IgD-negative memory B cell (primary cell): ENCODE measurements at regions not wholly inside any gene's neighbourhood (a gene's known extent, or its start where the extent isn't known, plus 50 kb on each side); places are given as distances from the start of the nearest gene placed in this dataset.
A peak's percentile ranks its signal among the peaks of the same experiment; 100 is the strongest.
"Not testable (repeated sequence)": the region's sequence is repeated elsewhere in the genome, so short reads cannot be mapped to it uniquely, and the experiment has no call there.

Source experiments
- H3K27ac Mint-ChIP-seq, 3 donors: one replicate each; pipeline ENCODE4 v1.8.0; 2020 to 2022; ENCODE audit warnings: mild to moderate bottlenecking in 3 of 3, mixed read lengths in 3 of 3, moderate library complexity in 1 of 3
- H3K27me3 Mint-ChIP-seq: one replicate; pipeline ENCODE4 v1.8.0; 2021; ENCODE audit warnings: mixed read lengths
- H3K36me3 Mint-ChIP-seq: one replicate; pipeline ENCODE4 v1.8.0; 2020; ENCODE audit warnings: mild to moderate bottlenecking, mixed read lengths
- H3K4me1 Mint-ChIP-seq, 3 donors: one replicate each; pipeline ENCODE4 v1.8.0; 2020 to 2022; ENCODE audit warnings: mixed read lengths in 3 of 3, mild to moderate bottlenecking in 1 of 3
- H3K4me3 Mint-ChIP-seq, 4 donors: one replicate each; pipeline ENCODE4 v1.8.0; 2020 to 2022; ENCODE audit warnings: mild to moderate bottlenecking in 4 of 4, mixed read lengths in 4 of 4, moderate library complexity in 3 of 4
- H3K9me3 Mint-ChIP-seq, 3 donors: one replicate each; pipeline ENCODE4 v1.8.0; 2020 to 2021; ENCODE audit warnings: mixed read lengths in 3 of 3, mild to moderate bottlenecking in 1 of 3

DNA sequence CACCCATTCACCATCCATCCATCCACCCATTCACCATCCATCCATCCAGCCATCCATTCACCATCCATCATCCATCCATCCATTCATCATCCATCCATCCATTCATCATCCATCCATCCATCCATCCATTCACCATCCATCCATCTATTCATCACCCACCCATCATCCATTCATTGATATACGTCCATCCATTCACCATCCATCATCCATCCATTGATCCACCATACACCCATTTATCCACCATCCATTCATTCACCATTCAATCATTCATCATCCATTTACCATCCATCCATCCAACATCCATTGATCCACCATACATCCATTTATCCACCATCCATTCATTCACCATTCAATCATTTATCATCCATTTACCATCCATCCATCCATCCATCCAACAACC, 111.7 kb downstream of the ABCC12 start:
- no peaks in the 10 kb centered on the region for H3K9me3 Mint-ChIP-seq
- peaks cover 1% of the 10 kb centered on the region for H3K36me3 Mint-ChIP-seq
- peaks cover 0 to 2% (median 0%) of the 10 kb centered on the region in 3 donors for H3K4me1 Mint-ChIP-seq
- no peak overlapping the region for H3K27ac Mint-ChIP-seq
- peaks cover 6% of the 10 kb centered on the region for H3K27me3 Mint-ChIP-seq
- H3K4me3 Mint-ChIP-seq = no peak overlapping the region

- peaks cover 4% of the 10 kb centered on the region for H3K27me3 Mint-ChIP-seq
- H3K36me3 Mint-ChIP-seq = peaks cover 1% of the 10 kb centered on the region
- H3K4me3 Mint-ChIP-seq = no peak overlapping the region
- H3K27ac Mint-ChIP-seq = no peak overlapping the region
- no peaks in the 10 kb centered on the region for H3K9me3 Mint-ChIP-seq
- peaks cover 0 to 2% (median 0%) of the 10 kb centered on the region in 3 donors for H3K4me1 Mint-ChIP-seq
These were observed 113.8 kb downstream of the ABCC12 start for GRCh38 chr16:48041981-48042421.

DNA sequence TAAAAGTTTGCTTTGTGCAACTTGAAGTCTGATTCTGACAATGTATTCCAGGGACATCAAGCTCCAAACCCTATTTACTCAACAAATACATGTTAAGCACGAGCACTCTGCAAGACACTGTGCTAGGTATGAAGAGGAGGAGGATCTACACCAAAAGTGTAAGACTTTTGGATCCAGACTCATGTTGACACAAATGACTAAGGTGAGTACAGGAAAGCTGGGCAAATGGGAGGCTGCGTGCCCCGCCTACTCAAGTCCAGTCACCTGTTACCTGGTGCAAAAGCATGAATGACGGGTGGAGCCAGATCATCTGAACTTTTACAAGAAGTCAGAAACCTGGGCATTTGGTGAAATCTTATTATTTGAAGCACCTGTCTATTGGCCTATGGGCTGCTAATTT, 120.7 kb downstream of the ABCC12 start:
- peaks cover 8% of the 10 kb centered on the region for H3K27me3 Mint-ChIP-seq
- H3K4me1 Mint-ChIP-seq = peaks cover 0 to under 1% (median 0%) of the 10 kb centered on the region in 3 donors
- H3K9me3 Mint-ChIP-seq = peaks cover 0 to 5% (median 3%) of the 10 kb centered on the region in 3 donors
- no peaks in the 10 kb centered on the region for H3K36me3 Mint-ChIP-seq
- no peak overlapping the region for H3K27ac Mint-ChIP-seq
- H3K4me3 Mint-ChIP-seq = no peak overlapping the region

DNA sequence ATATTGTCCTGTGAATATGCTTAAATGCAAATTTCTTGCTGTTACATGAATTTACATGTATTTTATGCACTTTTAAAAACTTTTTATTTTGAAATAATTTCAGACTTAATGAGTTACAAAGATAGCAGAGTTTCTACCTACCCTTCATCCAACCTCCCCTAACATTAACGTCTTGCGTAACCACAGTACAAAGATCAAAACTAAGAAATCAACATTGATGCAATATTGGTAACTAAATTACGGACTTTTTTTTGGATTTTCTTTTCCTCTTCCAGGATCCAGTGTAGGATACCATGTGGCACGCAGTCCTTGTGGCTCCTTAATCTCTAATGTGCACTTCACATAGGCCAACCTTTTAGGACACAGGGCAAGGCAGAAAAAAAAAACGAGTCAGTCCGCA, 124.9 kb downstream of the ABCC12 start:
- H3K36me3 Mint-ChIP-seq = no peaks in the 10 kb centered on the region
- H3K4me3 Mint-ChIP-seq = no peak overlapping the region
- no peaks in the 10 kb centered on the region for H3K4me1 Mint-ChIP-seq
- no peak overlapping the region for H3K27ac Mint-ChIP-seq
- peaks cover 0 to 5% (median 3%) of the 10 kb centered on the region in 3 donors for H3K9me3 Mint-ChIP-seq
- peaks cover 5% of the 10 kb centered on the region for H3K27me3 Mint-ChIP-seq

- H3K36me3 Mint-ChIP-seq = no peaks in the 10 kb centered on the region
- H3K4me1 Mint-ChIP-seq = no peaks in the 10 kb centered on the region
- H3K4me3 Mint-ChIP-seq = no peak overlapping the region
- peaks cover 6% of the 10 kb centered on the region for H3K27me3 Mint-ChIP-seq
- no peak overlapping the region for H3K27ac Mint-ChIP-seq
- H3K9me3 Mint-ChIP-seq = peaks cover 0 to 5% (median 3%) of the 10 kb centered on the region in 3 donors
These were observed 126.0 kb downstream of the ABCC12 start for GRCh38 chr16:48029768-48030167.

GRCh38 chr16:48025359-48025758, 130.4 kb downstream of the ABCC12 start:
- Mint-ChIP-seq H3K4me1 (no peaks in the 10 kb centered on the region), H3K9me3 (peaks cover 0 to 2% (median 0%) of the 10 kb centered on the region in 3 donors), H3K36me3 (no peaks in the 10 kb centered on the region), H3K27ac (no peak overlapping the region), H3K4me3 (no peak overlapping the region), H3K27me3 (peaks cover 11% of the 10 kb centered on the region)

- Mint-ChIP-seq H3K9me3 (peaks cover 0 to 2% (median 0%) of the 10 kb centered on the region in 3 donors), H3K4me1 (no peaks in the 10 kb centered on the region), H3K27ac (no peak overlapping the region), H3K36me3 (no peaks in the 10 kb centered on the region), H3K4me3 (no peak overlapping the region), H3K27me3 (peaks cover 11% of the 10 kb centered on the region)
These were observed 131.8 kb downstream of the ABCC12 start for GRCh38 chr16:48024042-48024441.

DNA sequence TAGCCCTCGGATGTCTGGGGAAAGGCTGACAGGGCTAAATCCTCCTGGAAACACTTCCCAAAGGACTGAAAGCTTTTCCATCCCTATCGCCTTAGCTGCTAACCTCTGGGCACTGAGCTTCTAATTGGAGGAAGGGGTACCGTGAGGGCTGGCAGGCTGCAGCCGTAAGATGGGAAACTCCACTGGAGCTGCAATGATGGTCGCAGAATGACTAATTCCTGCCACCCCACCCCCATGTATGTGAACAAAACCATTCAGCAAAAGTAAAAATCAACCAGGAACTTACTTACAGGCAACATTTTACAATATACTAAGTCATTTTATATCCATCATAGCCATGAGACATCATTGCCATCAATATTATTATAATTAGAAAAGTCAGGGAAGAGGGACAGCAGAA, 133.3 kb downstream of the ABCC12 start:
- peaks cover 11% of the 10 kb centered on the region for H3K27me3 Mint-ChIP-seq
- peaks cover 0 to 2% (median 0%) of the 10 kb centered on the region in 3 donors for H3K9me3 Mint-ChIP-seq
- no peak overlapping the region for H3K4me3 Mint-ChIP-seq
- no peaks in the 10 kb centered on the region for H3K36me3 Mint-ChIP-seq
- H3K4me1 Mint-ChIP-seq = no peaks in the 10 kb centered on the region
- no peak overlapping the region for H3K27ac Mint-ChIP-seq

DNA sequence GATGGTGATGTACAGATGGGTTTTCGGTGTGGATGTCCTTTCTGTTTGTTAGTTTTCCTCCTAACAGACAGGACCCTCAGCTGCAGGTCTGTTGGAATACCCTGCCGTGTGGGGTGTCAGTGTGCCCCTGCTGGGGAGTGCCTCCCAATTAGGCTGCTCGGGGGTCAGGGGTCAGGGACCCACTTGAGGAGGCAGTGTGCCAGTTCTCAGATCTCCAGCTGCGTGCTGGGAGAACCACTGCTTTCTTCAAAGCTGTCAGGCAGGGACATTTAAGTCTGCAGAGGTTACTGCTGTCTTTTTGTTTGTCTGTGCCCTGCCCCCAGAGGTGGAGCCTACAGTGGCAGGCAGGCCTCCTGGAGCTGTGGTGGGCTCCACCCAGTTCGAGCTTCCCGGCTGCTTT, 135.2 kb downstream of the ABCC12 start:
- H3K27ac Mint-ChIP-seq, H3K4me3 Mint-ChIP-seq, H3K36me3 Mint-ChIP-seq, H3K9me3 Mint-ChIP-seq, H3K4me1 Mint-ChIP-seq: not testable (repeated sequence)
- H3K27me3 Mint-ChIP-seq = peaks cover 11% of the 10 kb centered on the region

GRCh38 chr16:48014349-48015135, 141.3 kb downstream of the ABCC12 start:
- H3K9me3 Mint-ChIP-seq = peaks cover 0 to 3% (median 2%) of the 10 kb centered on the region in 3 donors
- H3K36me3 Mint-ChIP-seq = no peaks in the 10 kb centered on the region
- peak overlapping the region in 1 of 3 donors; percentile 24 for H3K27ac Mint-ChIP-seq
- no peaks in the 10 kb centered on the region for H3K27me3 Mint-ChIP-seq
- H3K4me1 Mint-ChIP-seq = peaks cover 0 to 8% (median 5%) of the 10 kb centered on the region in 3 donors
- H3K4me3 Mint-ChIP-seq = no peak overlapping the region

- Mint-ChIP-seq H3K4me3 (no peak overlapping the region), H3K36me3 (no peaks in the 10 kb centered on the region), H3K9me3 (peaks cover 0 to 3% (median 2%) of the 10 kb centered on the region in 3 donors), H3K27ac (no peak overlapping the region), H3K4me1 (peaks cover 0 to 8% (median 5%) of the 10 kb centered on the region in 3 donors), H3K27me3 (no peaks in the 10 kb centered on the region)
These were observed 142.3 kb downstream of the ABCC12 start for GRCh38 chr16:48013491-48013901.

- no peak overlapping the region for H3K27ac Mint-ChIP-seq
- H3K4me3 Mint-ChIP-seq = no peak overlapping the region
- peaks cover 0 to 8% (median 5%) of the 10 kb centered on the region in 3 donors for H3K4me1 Mint-ChIP-seq
- H3K9me3 Mint-ChIP-seq = peaks cover 0 to 3% (median 2%) of the 10 kb centered on the region in 3 donors
- no peaks in the 10 kb centered on the region for H3K36me3 Mint-ChIP-seq
- H3K27me3 Mint-ChIP-seq = peaks cover 3% of the 10 kb centered on the region
These were observed 143.7 kb downstream of the ABCC12 start for GRCh38 chr16:48011878-48012658.

DNA sequence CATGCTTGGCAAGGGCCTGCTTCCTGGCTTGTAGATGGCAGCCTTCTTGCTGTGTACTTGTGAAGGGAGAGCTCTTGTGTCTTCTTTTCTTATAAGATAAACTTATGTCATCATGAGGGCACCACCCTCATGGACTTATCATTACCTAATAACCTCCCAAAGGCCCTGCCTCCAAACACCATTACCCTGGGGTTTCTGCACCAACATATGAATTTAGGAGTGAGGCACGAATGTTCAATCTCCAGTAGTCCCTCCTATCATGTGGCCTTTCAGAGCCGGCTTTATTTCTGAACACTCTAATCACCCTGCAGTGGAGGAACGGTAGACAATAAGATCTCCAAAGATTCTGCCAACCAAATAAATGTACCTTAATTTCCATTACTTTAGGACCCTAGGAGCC, 144.3 kb downstream of the ABCC12 start:
- H3K4me3 Mint-ChIP-seq = no peak overlapping the region
- H3K4me1 Mint-ChIP-seq = peaks cover 0 to 8% (median 5%) of the 10 kb centered on the region in 3 donors
- H3K27ac Mint-ChIP-seq = no peak overlapping the region
- H3K27me3 Mint-ChIP-seq = peaks cover 3% of the 10 kb centered on the region
- peaks cover 0 to 3% (median 2%) of the 10 kb centered on the region in 3 donors for H3K9me3 Mint-ChIP-seq
- H3K36me3 Mint-ChIP-seq = no peaks in the 10 kb centered on the region

DNA sequence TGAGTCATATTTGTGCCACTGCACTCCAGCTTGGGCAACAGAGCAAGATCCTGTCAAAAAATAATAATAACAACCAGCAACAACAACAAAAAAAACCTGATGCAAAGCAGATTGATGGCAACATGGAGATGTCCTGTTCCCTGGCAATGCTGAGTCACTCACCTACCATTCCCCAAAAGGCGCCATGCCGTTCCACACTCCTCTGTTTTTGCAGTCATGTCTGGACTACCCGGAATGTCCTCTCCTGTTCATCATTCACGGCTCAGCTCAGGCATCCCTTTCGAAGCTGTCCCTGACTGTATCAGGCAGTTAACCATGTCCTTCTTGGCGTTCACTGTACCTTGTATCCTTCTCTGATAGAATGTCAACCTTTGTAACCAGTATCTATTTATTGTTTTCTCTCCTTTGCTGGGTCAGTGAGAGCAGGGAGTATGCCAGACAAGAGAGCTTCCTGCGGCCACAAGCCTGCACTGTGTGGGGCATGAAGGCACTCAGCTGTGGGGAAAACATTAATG, 147.7 kb downstream of the ABCC12 start:
- no peak overlapping the region for H3K4me3 Mint-ChIP-seq
- peaks cover 0 to 3% (median 2%) of the 10 kb centered on the region in 3 donors for H3K9me3 Mint-ChIP-seq
- H3K4me1 Mint-ChIP-seq = peaks cover 0 to 8% (median 5%) of the 10 kb centered on the region in 3 donors
- no peak overlapping the region for H3K27ac Mint-ChIP-seq
- H3K27me3 Mint-ChIP-seq = peaks cover 3% of the 10 kb centered on the region
- H3K36me3 Mint-ChIP-seq = no peaks in the 10 kb centered on the region

DNA sequence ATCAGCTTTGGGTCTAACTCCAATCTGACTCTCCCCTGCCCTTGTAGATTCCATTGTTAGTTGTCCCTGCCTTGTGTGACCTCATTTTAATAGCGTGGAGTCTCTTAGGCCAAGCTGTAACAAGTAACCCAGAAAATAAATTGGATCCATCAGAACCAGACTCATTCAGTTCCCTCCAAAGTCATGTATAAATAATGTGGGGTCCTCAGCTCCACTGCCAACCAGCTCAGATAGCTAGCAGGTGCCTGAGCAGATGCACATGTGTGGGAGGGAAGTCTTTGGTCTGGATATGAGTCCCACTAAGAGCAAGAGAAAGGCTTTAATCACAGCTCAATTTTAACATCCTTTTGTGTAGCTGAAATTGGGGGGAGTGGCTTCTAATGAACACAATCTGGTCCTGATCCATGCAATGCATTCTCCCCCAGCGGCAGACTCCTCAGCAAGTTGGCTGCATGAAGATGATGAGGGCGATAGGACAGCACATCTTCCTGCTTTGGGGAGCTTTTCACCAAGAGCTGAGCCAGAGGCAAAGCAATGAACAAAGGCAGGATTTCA, 151.6 kb downstream of the ABCC12 start:
- Mint-ChIP-seq H3K36me3 (no peaks in the 10 kb centered on the region), H3K9me3 (peaks cover 2 to 3% (median 2%) of the 10 kb centered on the region in 3 donors), H3K4me1 (no peaks in the 10 kb centered on the region), H3K27ac (no peak overlapping the region), H3K4me3 (no peak overlapping the region), H3K27me3 (peaks cover 6% of the 10 kb centered on the region)
